Neuronal stem cell (in vitro differentiated cells): ENCODE measurements at regions not wholly inside any gene's neighbourhood (a gene's known extent, or its start where the extent isn't known, plus 50 kb on each side); places are given as distances from the start of the nearest gene placed in this dataset.

Experiments
- DNase-seq: peaks from one replicate; pipeline ENCODE4 v3.0.0-alpha.2; 2013; ENCODE audit warnings: low spot score
- H2AFZ ChIP-seq: one replicate; pipeline ENCODE4 v1.6.1; 2013; ENCODE audit warnings: mild to moderate bottlenecking, low read length, inconsistent platforms
- H2AK5ac ChIP-seq: 2 replicates; pipeline ENCODE4 v1.6.1; 2013; ENCODE audit warnings: low read depth, mild to moderate bottlenecking, inconsistent platforms, low read length, moderate library complexity, mixed read lengths
- H2BK120ac ChIP-seq: 2 replicates; pipeline ENCODE4 v1.6.1; 2013; ENCODE audit warnings: low read depth, mild to moderate bottlenecking, inconsistent platforms, low read length, moderate library complexity, mixed read lengths
- H2BK12ac ChIP-seq: one replicate; pipeline ENCODE4 v1.6.1; 2013; ENCODE audit warnings: low read length, inconsistent platforms
- H2BK15ac ChIP-seq: 2 replicates; pipeline ENCODE4 v1.6.1; 2013; ENCODE audit warnings: mild to moderate bottlenecking, low read length, inconsistent platforms, mixed read lengths
- H2BK5ac ChIP-seq: one replicate; pipeline ENCODE4 v1.6.1; 2013; ENCODE audit warnings: inconsistent platforms, mild to moderate bottlenecking, low read length, moderate library complexity
- H3K14ac ChIP-seq: one replicate; pipeline ENCODE4 v1.6.1; 2013; ENCODE audit warnings: low read length, inconsistent platforms
- H3K18ac ChIP-seq: 2 replicates; pipeline ENCODE4 v1.6.1; 2013; ENCODE audit warnings: low read length, inconsistent platforms
- H3K23ac ChIP-seq: 2 replicates; pipeline ENCODE4 v1.6.1; 2013; ENCODE audit warnings: low read depth, mild to moderate bottlenecking, mixed read lengths, low read length, inconsistent platforms; ENCODE audit not compliant: poor library complexity
- H3K27ac ChIP-seq: replicated peaks from 3 replicates; pipeline ENCODE4 v1.5.1; 2013; ENCODE audit warnings: low read length, inconsistent platforms
- H3K27me3 ChIP-seq, 3 experiments: 2 replicates each; pipeline ENCODE4 v1.6.1; 2013; ENCODE audit warnings: low read length in 3 of 3, mild to moderate bottlenecking in 2 of 3, inconsistent platforms in 1 of 3, low read depth in 1 of 3, mixed read lengths in 1 of 3, moderate library complexity in 1 of 3; ENCODE audit not compliant: control insufficient read depth in 3 of 3, insufficient read depth in 3 of 3
- H3K36me3 ChIP-seq, 2 donors: replicated peaks in 1 of 2; 2 replicates each; pipeline ENCODE4 v1.6.1; 2013; ENCODE audit warnings: low read length in 2 of 2; ENCODE audit not compliant: control insufficient read depth in 2 of 2, insufficient read depth in 2 of 2
- H3K4ac ChIP-seq: 2 replicates; pipeline ENCODE4 v1.6.1; 2013; ENCODE audit warnings: inconsistent platforms, mild to moderate bottlenecking, low read length, moderate library complexity
- H3K4me1 ChIP-seq, 2 donors: 1 replicate in 1 of 2; 2 replicates in 1 of 2; pipeline ENCODE4 v1.6.1; 2013; ENCODE audit warnings: low read length in 2 of 2, low read depth in 1 of 2; ENCODE audit not compliant: control insufficient read depth in 2 of 2, insufficient read depth in 1 of 2
- H3K4me2 ChIP-seq: one replicate; pipeline ENCODE4 v1.6.1; 2013; ENCODE audit warnings: mild to moderate bottlenecking, low read length, inconsistent platforms; ENCODE audit not compliant: insufficient read depth, poor library complexity, severe bottlenecking
- H3K4me3 ChIP-seq, 2 donors: 2 replicates each; pipeline ENCODE4 v1.5.1; 2013; ENCODE audit warnings: low read length in 2 of 2, mild to moderate bottlenecking in 2 of 2, inconsistent platforms in 1 of 2, moderate library complexity in 1 of 2
- H3K79me1 ChIP-seq: one replicate; pipeline ENCODE4 v1.6.1; 2013; ENCODE audit warnings: low read depth, mild to moderate bottlenecking, inconsistent platforms, low read length, moderate library complexity
- H3K9ac ChIP-seq: one replicate; pipeline ENCODE4 v1.6.1; 2013; ENCODE audit warnings: mild to moderate bottlenecking, low read depth, low read length, inconsistent platforms; ENCODE audit not compliant: poor library complexity
- H3K9me3 ChIP-seq, 2 donors: replicated peaks in 1 of 2; 2 replicates each; pipeline versions ENCODE3 to v1.6.1; 2013; ENCODE audit warnings: low read length in 2 of 2, mild to moderate bottlenecking in 2 of 2, inconsistent platforms in 1 of 2, low read depth in 1 of 2, mixed read lengths in 1 of 2, moderate library complexity in 1 of 2; ENCODE audit not compliant: control insufficient read depth in 2 of 2, insufficient read depth in 1 of 2
- H4K8ac ChIP-seq: one replicate; pipeline ENCODE4 v1.6.1; 2013; ENCODE audit warnings: low read depth, mild to moderate bottlenecking, inconsistent platforms, low read length, moderate library complexity
- H4K91ac ChIP-seq: one replicate; pipeline ENCODE4 v1.6.1; 2013; ENCODE audit warnings: low read length, low read depth, mild to moderate bottlenecking, inconsistent platforms; ENCODE audit not compliant: poor library complexity
- WGBS, 2 donors: extraction: QIAGEN DNeasy Blood & Tissue Kit; methylation state at CpG; one replicate each; pipeline ENCODE4 v1.1.7; 2013; ENCODE audit warnings: missing lambda C conversion rate in 2 of 2, mixed read lengths in 1 of 2; ENCODE audit not compliant: insufficient read length in 2 of 2, insufficient replicate concordance in 1 of 2; ENCODE audit errors: extremely low coverage in 2 of 2; 5-methylcytosine and 5-hydroxymethylcytosine counted together

DNA sequence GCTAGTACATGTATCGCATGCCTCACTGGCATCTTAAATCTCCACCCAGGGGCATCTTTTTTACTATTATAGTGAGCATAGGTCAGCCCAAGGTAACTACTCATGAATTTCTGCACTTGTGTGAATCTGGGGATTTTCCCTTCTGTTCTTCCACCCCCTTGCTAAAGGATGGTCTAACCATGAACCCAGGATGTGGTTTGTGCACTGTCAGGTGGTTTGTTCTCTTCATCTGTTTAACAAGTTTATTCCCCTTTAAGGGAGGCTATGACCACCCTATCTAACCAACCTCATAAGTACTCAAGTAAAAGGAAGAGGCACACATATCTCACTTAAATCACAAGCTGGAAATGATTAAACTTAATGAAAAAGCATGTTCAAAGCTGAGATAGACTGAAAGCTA lies 243.0 kb downstream of the RPRM start:
- Histone ChIP-seq H4K91ac (no peak overlapping the region), H3K27me3 (peaks cover 0 to 8% (median 0%) of the 10 kb centered on the region in 3 experiments), H3K4ac (no peak overlapping the region), H3K4me3 (no peak overlapping the region), H2BK15ac (no peak overlapping the region), H3K23ac (no peak overlapping the region), H2BK12ac (no peak overlapping the region), H3K9ac (no peak overlapping the region), H3K14ac (no peak overlapping the region), H3K36me3 (no peaks in the 10 kb centered on the region), H3K4me1 (no peaks in the 10 kb centered on the region), H3K4me2 (no peak overlapping the region), H2BK5ac (no peak overlapping the region), H2AK5ac (no peak overlapping the region), H3K9me3 (no peaks in the 10 kb centered on the region), H2AFZ (no peak overlapping the region), H3K18ac (no peak overlapping the region), H4K8ac (no peak overlapping the region), H3K27ac (no peak overlapping the region), H3K79me1 (no peaks in the 10 kb centered on the region), H2BK120ac (no peak overlapping the region)
- no peak for DNase-seq
- WGBS, 2 donors = no CpG with 5 or more reads among the region's 1 CpG

DNA sequence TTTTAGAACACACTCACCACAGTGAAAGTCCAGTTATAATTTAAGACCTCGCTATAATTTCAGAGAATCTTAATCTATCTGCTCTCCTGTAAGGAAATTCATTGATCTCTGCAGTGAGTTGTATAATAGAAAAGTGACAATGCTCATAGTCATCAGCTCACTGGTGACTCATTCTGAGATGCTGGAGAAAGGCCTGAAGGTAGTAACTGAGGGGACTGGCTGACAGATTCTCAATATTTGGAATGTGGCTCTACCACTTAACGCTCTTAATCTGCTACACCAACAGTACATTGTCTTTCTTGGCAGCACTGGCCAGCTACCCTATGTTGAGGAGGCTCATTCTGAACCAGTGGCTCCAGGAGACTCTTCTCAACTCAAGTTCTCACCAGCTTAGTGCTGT lies 246.1 kb downstream of the RPRM start:
- H3K18ac ChIP-seq = no peak overlapping the region
- H2AFZ ChIP-seq = no peak overlapping the region
- no peaks in the 10 kb centered on the region for H3K79me1 ChIP-seq
- H3K14ac ChIP-seq = no peak overlapping the region
- H4K91ac ChIP-seq = no peak overlapping the region
- no peak overlapping the region for H2BK5ac ChIP-seq
- H3K27ac ChIP-seq = no peak overlapping the region
- no peak overlapping the region for H4K8ac ChIP-seq
- no peak overlapping the region for H3K23ac ChIP-seq
- H2BK120ac ChIP-seq = no peak overlapping the region
- no peaks in the 10 kb centered on the region for H3K4me1 ChIP-seq
- H2BK15ac ChIP-seq = no peak overlapping the region
- no peaks in the 10 kb centered on the region for H3K36me3 ChIP-seq
- H3K9ac ChIP-seq = no peak overlapping the region
- H2BK12ac ChIP-seq = no peak overlapping the region
- H3K4ac ChIP-seq = no peak overlapping the region
- no peak overlapping the region for H3K4me2 ChIP-seq
- H3K4me3 ChIP-seq = no peak overlapping the region
- WGBS, 2 donors = no CpG with 5 or more reads among the region's 2 CpGs
- H3K27me3 ChIP-seq = peaks cover 0 to 16% (median 0%) of the 10 kb centered on the region in 3 experiments
- no peak for DNase-seq
- H3K9me3 ChIP-seq = no peaks in the 10 kb centered on the region
- H2AK5ac ChIP-seq = no peak overlapping the region

DNA sequence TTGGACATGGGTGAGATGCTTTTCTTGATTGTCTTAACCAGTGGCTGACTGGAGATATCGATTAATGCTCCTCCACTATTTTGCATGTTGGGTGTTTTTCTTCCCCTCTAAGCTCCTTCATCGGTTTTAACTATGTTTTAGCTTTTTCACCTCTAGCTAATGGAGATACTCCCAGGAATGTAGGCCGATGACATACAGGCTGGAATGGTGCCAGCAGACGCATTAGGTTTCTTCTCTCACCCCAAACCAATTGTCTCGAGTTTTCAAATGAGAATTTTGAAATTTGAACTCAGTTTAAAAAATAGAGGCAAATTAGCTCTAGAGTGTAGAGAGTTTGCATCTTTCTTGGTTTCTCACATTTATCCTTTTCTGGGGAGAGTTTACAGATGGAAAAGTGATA lies 247.6 kb downstream of the RPRM start:
- H3K18ac ChIP-seq = no peak overlapping the region
- H4K8ac ChIP-seq = no peak overlapping the region
- H2AFZ ChIP-seq = no peak overlapping the region
- no peak overlapping the region for H3K4ac ChIP-seq
- H2BK5ac ChIP-seq = no peak overlapping the region
- no peak overlapping the region for H3K23ac ChIP-seq
- no peak overlapping the region for H4K91ac ChIP-seq
- no peaks in the 10 kb centered on the region for H3K4me1 ChIP-seq
- H3K14ac ChIP-seq = no peak overlapping the region
- H2BK12ac ChIP-seq = no peak overlapping the region
- no peaks in the 10 kb centered on the region for H3K9me3 ChIP-seq
- no peak for DNase-seq
- no peak overlapping the region for H3K4me2 ChIP-seq
- H3K79me1 ChIP-seq = no peaks in the 10 kb centered on the region
- peaks cover 0 to 16% (median 0%) of the 10 kb centered on the region in 3 experiments for H3K27me3 ChIP-seq
- H2AK5ac ChIP-seq = no peak overlapping the region
- WGBS, 2 donors = no CpG with 5 or more reads among the region's 5 CpGs
- no peak overlapping the region for H3K9ac ChIP-seq
- H2BK15ac ChIP-seq = no peak overlapping the region
- H2BK120ac ChIP-seq = no peak overlapping the region
- no peaks in the 10 kb centered on the region for H3K36me3 ChIP-seq
- no peak overlapping the region for H3K4me3 ChIP-seq
- H3K27ac ChIP-seq = no peak overlapping the region

DNA sequence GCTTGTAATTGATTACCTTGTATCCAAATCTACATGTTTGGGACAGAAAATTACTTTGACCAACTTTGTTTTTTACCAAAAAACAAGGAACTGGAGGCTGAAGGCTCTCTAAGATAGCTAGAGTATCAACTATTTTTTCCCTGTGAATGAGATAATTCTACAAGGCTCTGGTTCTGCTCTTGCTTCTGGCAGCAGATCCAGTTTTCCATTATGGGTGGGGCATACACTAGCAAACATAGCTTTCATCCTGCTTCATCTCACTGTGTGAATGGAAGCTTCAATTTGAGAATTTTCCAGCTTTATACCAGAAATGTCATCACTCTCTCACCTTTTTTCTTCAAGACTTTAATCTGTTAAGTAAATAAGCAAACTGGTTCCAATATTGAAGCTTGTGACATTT lies 249.7 kb downstream of the RPRM start:
- no peak overlapping the region for H3K4me3 ChIP-seq
- H3K14ac ChIP-seq = no peak overlapping the region
- H3K9ac ChIP-seq = no peak overlapping the region
- H2AK5ac ChIP-seq = no peak overlapping the region
- peaks cover 0 to 16% (median 0%) of the 10 kb centered on the region in 3 experiments for H3K27me3 ChIP-seq
- H2AFZ ChIP-seq = no peak overlapping the region
- H3K4me1 ChIP-seq = no peaks in the 10 kb centered on the region
- no peak for DNase-seq
- H4K8ac ChIP-seq = no peak overlapping the region
- H3K4me2 ChIP-seq = no peak overlapping the region
- no peak overlapping the region for H2BK120ac ChIP-seq
- no peaks in the 10 kb centered on the region for H3K79me1 ChIP-seq
- no peaks in the 10 kb centered on the region for H3K36me3 ChIP-seq
- H3K9me3 ChIP-seq = no peaks in the 10 kb centered on the region
- H2BK12ac ChIP-seq = no peak overlapping the region
- H3K27ac ChIP-seq = no peak overlapping the region
- no peak overlapping the region for H2BK5ac ChIP-seq
- H3K23ac ChIP-seq = no peak overlapping the region
- no peak overlapping the region for H3K18ac ChIP-seq
- H3K4ac ChIP-seq = no peak overlapping the region
- no peak overlapping the region for H2BK15ac ChIP-seq
- no peak overlapping the region for H4K91ac ChIP-seq
